Mucosa of stomach (tissue), 1 donor: ENCODE measurements at regions not wholly inside any gene's neighbourhood (a gene's known extent, or its start where the extent isn't known, plus 50 kb on each side); places are given as distances from the start of the nearest gene placed in this dataset.

ENCODE experiments used
- H3K27me3 ChIP-seq: one replicate; pipeline ENCODE4 v1.7.0; 2013; ENCODE audit warnings: mild to moderate bottlenecking, low read length; ENCODE audit not compliant: control insufficient read depth, insufficient read depth
- H3K36me3 ChIP-seq: one replicate; pipeline ENCODE4 v1.7.0; 2013; ENCODE audit warnings: low read length; ENCODE audit not compliant: control insufficient read depth, insufficient read depth
- H3K4me1 ChIP-seq: one replicate; pipeline ENCODE4 v1.7.0; 2013; ENCODE audit warnings: mild to moderate bottlenecking, low read length; ENCODE audit not compliant: control insufficient read depth, insufficient read depth
- H3K4me3 ChIP-seq: one replicate; pipeline ENCODE4 v1.7.0; 2013; ENCODE audit warnings: low read length
- H3K9ac ChIP-seq: one replicate; pipeline ENCODE4 v1.7.0; 2013; ENCODE audit warnings: mild to moderate bottlenecking, low read length, moderate library complexity
- H3K9me3 ChIP-seq: one replicate; pipeline ENCODE4 v1.7.0; 2013; ENCODE audit warnings: mild to moderate bottlenecking, low read length, moderate library complexity; ENCODE audit not compliant: control insufficient read depth
- donor health status: Pancreatic carcinoma.

GRCh38 chr9:107404161-107404560, 85.4 kb downstream of the KLF4 start:
- Histone ChIP-seq H3K36me3 (no peaks in the 10 kb centered on the region), H3K9ac (no peak overlapping the region), H3K27me3 (no peaks in the 10 kb centered on the region), H3K4me3 (no peak overlapping the region), H3K9me3 (no peaks in the 10 kb centered on the region), H3K4me1 (no peaks in the 10 kb centered on the region)

GRCh38 chr9:107397076-107398044, 92.2 kb downstream of the KLF4 start:
- no peaks in the 10 kb centered on the region for H3K27me3 ChIP-seq
- no peaks in the 10 kb centered on the region for H3K36me3 ChIP-seq
- no peaks in the 10 kb centered on the region for H3K9me3 ChIP-seq
- peaks cover 5% of the 10 kb centered on the region for H3K4me1 ChIP-seq
- no peak overlapping the region for H3K9ac ChIP-seq
- H3K4me3 ChIP-seq, result no peak overlapping the region

GRCh38 chr9:107394264-107394663, 95.3 kb downstream of the KLF4 start:
- Histone ChIP-seq H3K36me3 (no peaks in the 10 kb centered on the region), H3K27me3 (no peaks in the 10 kb centered on the region), H3K9ac (no peak overlapping the region), H3K9me3 (no peaks in the 10 kb centered on the region), H3K4me1 (peaks cover 19% of the 10 kb centered on the region), H3K4me3 (no peak overlapping the region)

- Histone ChIP-seq H3K4me3 (no peak overlapping the region), H3K9ac (no peak overlapping the region), H3K9me3 (no peaks in the 10 kb centered on the region), H3K36me3 (no peaks in the 10 kb centered on the region), H3K4me1 (peaks cover 25% of the 10 kb centered on the region), H3K27me3 (no peaks in the 10 kb centered on the region)
These were observed 98.8 kb downstream of the KLF4 start for GRCh38 chr9:107390778-107391177.

DNA sequence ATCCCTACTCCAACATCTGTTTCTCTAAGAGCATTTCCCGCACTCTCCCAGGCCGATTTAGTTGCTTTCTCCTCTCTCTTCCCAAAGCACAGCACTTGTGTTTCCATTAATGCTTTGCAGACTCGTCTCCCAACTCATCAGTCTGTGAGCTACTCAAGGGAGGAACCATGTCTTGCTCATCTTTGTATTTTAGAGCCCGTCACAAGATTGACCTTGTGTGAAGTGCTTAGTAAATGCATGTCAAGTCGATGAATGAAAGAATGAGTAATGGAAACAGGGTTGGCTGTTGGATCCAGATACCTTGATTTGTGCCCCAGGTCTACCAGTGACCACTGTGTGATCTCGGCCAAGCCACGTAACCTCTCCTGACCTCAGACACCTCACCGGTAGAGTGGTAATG, 99.3 kb downstream of the KLF4 start:
- Histone ChIP-seq H3K4me1 (peaks cover 25% of the 10 kb centered on the region), H3K4me3 (no peak overlapping the region)

DNA sequence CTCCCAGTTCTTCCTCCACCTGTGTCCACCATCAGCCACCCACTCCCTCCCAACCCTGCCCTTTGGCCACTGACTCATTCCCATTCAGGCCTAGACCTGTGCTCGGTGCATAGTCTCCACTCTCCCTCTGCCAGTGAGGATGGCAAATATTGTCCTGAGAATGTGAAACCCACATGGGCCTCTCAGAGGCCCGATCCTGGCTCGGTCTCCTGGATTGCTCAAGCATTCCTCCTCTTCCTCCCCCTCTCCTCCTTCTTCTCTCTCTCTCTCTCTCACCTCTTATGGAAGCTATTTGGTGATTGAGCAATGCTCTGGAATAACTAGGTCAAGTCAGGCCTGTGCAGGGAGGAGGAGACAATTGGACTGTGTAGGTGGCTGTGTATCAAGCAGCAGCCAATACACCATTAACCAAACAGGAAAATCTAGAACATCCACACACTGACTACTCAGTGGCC, 99.9 kb downstream of the KLF4 start:
- Histone ChIP-seq H3K36me3 (no peaks in the 10 kb centered on the region), H3K27me3 (no peaks in the 10 kb centered on the region), H3K4me1 (peaks cover 25% of the 10 kb centered on the region), H3K9ac (no peak overlapping the region), H3K9me3 (no peaks in the 10 kb centered on the region), H3K4me3 (no peak overlapping the region)

More for the DNA sequence above, 99.3 kb downstream of the KLF4 start:
- Histone ChIP-seq H3K27me3 (no peaks in the 10 kb centered on the region), H3K9ac (no peak overlapping the region), H3K36me3 (no peaks in the 10 kb centered on the region), H3K9me3 (no peaks in the 10 kb centered on the region)

- no peaks in the 10 kb centered on the region for H3K9me3 ChIP-seq
- no peak overlapping the region for H3K9ac ChIP-seq
- no peaks in the 10 kb centered on the region for H3K36me3 ChIP-seq
- peaks cover 25% of the 10 kb centered on the region for H3K4me1 ChIP-seq
- H3K27me3 ChIP-seq, result no peaks in the 10 kb centered on the region
- H3K4me3 ChIP-seq, result no peak overlapping the region
These were observed 100.7 kb downstream of the KLF4 start for GRCh38 chr9:107388890-107389289.

- Histone ChIP-seq H3K9me3 (no peaks in the 10 kb centered on the region), H3K36me3 (no peaks in the 10 kb centered on the region), H3K4me3 (no peak overlapping the region), H3K9ac (no peak overlapping the region), H3K4me1 (peaks cover 25% of the 10 kb centered on the region), H3K27me3 (no peaks in the 10 kb centered on the region)
These were observed 102.2 kb downstream of the KLF4 start for GRCh38 chr9:107387409-107387808.

- Histone ChIP-seq H3K27me3 (no peaks in the 10 kb centered on the region), H3K4me3 (no peak overlapping the region), H3K9ac (no peak overlapping the region), H3K4me1 (peaks cover 25% of the 10 kb centered on the region), H3K36me3 (no peaks in the 10 kb centered on the region), H3K9me3 (no peaks in the 10 kb centered on the region)
These were observed 103.2 kb downstream of the KLF4 start for GRCh38 chr9:107386396-107386795.
